CD4-positive, alpha-beta T cell treated with Interleukin-6 at 100 ng/mL for 8 hours (primary cell): ENCODE measurements at regions not wholly inside any gene's neighbourhood (a gene's known extent, or its start where the extent isn't known, plus 50 kb on each side); places are given as distances from the start of the nearest gene placed in this dataset.
"Not testable (repeated sequence)": the region's sequence is repeated elsewhere in the genome, so short reads cannot be mapped to it uniquely, and the experiment has no call there.

ENCODE experiments used
- DNase-seq: peaks from one replicate; pipeline ENCODE4 v3.0.0-alpha.2; 2020; ENCODE audit warnings: mixed read lengths, low spot score

DNA sequence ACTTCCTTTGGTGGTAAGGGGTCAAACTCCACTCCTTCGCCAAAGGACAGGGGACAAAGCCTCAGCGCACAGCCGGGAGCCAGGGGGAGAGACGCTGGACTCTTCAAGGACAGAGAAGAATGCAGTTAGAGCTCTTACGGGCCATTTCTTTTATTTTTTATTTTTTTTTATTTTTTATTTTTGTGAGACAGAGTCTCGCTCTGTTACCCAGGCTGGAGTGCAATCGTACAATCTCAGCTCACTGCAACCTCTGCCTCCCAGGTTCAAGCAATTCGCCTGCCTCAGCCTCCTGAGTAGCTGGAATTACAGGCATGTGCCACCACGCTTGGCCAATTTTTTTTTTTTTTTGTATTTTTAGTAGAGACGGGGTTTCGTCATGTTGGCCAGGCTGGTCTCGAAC is 93.2 kb upstream of the RPH3AL start, which contains the start of gene RFLNB:
Gene RFLNB (minus strand): TSS at position 101 of the 400 bp plus-strand sequence.
- DNase-seq = not testable (repeated sequence)

DNA sequence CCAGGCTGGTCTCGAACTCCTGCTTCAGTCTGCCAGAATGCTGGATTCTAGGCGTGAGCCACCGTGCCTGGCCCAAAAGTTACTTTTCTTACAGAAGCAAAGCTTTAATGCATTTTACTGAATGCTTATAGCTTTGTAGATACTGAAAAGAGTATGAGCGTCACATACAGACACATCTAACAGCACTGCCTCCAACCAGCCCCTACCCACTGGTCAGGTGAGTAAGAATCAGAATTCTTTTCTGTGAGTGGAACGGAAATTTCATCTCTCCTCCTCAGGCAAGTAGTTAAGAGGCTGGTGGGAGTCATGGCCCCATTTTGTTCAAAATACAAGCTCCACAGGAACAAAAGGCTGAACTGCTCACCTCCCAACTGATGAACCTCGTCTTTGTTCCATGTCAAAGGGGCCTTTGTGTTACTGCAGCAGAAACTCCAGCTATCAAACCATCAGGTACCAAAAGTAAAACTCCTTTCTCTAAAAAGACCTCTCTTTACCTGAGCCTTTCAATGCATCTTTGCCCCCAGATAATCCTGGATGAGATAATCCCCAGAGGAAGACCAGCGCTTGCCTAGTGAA is 92.4 kb upstream of the RPH3AL start:
- DNase-seq = no peak

DNA sequence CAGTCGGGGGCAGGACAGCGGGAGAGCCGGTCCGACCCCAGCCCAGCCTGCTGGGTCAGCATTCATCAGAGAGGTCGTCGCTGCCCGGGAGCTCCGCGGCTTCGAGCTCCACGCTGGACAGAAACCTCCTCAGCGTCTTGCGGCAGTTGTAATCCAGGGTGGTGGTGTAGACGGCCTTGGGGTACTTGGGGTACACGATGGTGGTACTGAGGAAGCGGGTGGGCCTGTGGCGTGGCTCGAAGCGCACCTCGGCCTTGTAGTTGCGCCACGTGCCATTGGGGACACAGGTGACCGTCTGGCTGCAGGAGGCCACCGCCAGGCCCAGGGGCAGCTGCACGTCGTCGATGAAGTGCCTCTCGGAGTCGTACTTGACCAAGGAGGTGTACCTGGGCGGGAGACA is 90.5 kb upstream of the RPH3AL start:
- no peak for DNase-seq

DNA sequence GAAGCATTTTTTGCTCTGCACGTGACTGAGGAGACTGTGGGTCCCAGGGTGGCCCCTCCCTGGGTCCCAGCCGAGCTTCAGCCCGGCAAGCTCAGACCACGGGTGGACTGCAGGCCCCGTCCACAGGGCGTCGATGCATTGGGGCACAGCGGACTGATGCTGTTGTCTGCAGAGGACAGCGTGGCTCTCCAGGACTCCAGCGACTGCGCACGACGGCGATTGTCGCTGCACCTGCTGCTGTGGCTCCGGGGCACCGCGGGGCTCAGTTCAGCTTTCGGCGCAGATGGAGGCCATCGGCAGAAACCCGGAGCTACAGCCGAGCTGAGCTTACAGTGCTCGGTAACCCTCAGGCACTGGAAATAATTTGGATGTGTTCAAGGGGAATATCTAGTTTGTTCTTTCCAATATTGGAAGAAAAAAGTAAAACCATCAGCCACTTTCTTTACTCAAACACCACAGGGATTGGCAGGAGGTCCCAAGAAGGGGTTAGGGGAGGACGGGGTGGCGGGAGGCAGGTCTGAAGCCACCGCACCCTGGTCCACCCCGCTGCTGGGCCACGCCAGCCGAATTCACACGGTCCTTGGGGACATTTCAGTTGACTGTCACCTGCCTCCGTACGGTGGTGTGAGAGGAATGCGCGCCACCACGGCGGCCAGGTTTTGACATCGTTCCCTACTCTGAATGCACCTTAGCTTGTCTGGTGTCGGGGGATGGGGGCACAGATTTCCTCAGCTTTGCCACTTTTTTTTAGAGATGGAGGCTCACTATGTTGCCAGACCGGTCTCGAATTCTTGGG is 88.7 kb upstream of the RPH3AL start:
- DNase-seq = no peak

DNA sequence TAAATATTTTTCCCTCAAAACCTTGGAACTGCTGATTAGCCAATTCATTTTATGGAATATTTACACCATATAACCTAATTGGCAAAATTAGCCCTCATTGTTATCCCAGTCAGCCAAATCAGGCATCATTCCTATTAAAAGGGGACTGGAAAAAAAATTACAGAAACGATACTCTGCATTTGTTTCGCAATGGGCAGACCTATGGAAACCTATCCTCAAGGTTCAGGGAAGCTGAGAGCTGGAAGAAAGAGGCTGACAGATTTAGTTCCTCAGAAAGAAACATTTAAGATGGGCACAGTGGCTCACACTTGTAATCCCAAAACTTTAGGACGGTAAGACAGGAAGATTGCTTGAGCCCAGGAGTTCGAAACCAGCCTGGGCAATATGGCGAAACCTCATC is 85.6 kb upstream of the RPH3AL start:
- DNase-seq = no peak

DNA sequence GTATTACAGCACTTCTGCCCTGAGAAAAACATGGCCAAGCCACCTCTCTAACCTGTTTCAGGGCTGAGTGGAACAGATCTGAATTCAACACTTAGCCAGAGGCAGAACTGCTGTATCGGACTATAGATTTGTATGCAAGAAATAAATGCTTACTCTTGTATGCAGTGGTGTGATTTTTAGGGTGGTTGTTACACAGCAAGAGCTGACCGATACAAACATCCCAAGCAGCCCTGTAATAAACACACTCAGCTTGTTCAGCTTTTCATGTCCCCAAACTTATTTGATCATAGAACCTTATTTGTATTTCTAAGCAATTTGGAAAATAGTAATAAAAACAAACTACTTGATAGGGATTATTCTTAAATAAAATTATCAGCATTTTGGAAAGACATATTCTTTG is 84.9 kb upstream of the RPH3AL start:
- DNase-seq = no peak

DNA sequence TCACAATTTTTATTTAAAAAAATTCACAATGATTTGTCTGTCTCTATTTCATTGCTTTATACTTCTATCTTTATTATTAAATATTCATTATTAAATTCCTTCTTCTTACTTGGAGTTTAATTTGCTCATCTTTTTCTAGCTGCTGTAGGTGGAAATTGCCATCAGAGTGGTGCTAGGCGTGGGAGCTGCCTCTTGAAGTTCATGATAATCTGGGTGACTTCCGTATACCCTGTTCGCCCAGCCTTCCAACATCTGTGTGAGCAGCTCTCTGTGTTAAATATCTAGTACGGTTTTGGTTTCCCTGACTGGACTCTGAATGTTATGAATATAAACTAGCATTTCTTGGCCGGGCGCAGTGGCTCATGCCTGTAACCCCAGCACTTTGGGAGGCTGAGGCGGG is 84.0 kb upstream of the RPH3AL start:
- DNase-seq = no peak

DNA sequence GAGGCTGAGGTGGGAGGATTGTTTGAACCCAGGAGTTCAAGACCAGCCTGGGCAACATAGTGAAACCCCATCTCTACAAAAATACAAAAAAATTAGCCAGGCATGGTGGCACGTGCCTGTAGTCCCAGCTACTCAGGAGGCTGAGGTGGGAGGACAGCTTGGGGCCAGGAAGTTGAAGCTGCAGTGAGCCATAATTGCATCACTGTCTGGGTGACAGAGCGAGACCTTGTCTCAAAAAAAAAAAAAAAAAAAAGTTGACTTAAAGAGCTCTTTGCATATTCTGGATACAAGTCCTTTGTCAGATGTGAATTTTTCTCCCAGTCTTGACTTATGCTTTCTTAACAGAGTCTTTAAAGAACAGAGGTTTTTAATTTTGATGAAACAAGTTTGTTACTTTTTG is 79.9 kb upstream of the RPH3AL start:
- DNase-seq = not testable (repeated sequence)

DNA sequence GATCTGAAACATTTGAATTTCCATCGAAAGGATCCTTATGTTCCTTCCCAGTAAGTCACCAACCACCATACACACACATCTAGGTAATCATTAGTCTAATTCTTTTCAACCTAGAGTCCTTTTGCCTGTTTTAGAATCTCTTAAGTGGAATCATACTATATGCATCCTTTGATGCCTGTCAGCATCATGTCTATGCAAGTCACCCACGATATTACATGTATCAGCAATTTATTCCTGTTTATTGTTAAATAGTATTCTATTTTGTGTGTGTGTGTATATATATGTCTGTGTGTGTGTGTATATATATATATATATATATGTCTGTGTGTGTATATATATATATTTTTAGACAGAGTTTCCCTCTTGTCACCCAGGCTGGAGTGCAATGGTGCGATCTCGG is 78.9 kb upstream of the RPH3AL start:
- DNase-seq = no peak

DNA sequence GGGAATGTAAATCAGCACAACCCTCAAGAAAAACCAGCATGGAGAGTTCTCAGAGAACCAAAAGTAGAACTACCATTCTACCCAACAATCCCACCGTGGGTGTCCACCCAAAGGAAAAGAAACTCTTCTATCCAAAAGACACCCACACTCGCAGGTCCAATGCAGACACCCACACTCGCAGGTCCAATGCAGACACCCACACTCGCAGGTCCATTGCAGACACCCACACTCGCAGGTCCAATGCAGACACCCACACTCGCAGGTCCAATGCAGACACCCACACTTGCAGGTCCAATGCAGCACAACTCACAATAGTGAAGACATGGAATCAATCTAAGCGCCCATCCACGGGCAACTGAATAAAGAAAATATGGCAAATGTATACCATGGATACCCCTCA is 77.0 kb upstream of the RPH3AL start:
- no peak for DNase-seq

DNA sequence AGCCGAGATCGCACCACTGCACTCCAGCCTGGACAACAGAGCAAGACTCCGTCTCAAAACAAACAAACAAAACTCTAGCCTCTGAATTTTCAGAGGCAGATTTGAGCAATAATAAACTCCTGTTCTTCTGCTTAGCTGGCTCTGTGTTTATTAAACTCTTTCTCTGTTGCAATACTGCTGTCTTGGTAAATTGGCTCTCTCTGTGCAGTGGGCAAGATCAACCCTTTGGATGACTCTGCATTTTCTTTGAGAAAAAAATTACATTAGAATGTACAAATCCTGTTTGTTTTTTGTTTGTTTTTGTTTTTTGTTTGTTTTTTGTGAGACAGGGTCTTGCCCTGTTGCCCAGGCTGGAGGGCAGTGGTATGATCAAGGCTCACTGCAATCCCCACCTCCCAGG is 75.8 kb upstream of the RPH3AL start:
- no peak for DNase-seq

DNA sequence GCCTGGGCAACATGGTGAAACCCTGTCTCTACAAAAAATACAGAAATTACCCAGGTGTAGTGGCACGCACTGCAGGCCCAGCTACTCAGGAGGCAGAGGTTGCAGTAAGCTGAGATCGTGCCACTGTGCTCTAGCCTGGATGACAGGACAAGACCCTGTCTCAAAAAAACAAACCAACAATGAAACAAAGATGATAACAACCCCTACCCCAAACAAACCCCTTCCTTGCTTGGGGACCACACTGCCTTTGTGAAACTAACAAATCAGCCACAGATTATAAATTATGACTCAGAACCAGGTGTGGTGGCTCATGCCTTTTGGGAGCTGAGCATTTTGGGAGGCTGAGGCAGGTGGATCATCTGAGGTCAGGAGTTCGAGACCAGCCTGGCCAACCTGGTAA is 75.3 kb upstream of the RPH3AL start:
- no peak for DNase-seq

DNA sequence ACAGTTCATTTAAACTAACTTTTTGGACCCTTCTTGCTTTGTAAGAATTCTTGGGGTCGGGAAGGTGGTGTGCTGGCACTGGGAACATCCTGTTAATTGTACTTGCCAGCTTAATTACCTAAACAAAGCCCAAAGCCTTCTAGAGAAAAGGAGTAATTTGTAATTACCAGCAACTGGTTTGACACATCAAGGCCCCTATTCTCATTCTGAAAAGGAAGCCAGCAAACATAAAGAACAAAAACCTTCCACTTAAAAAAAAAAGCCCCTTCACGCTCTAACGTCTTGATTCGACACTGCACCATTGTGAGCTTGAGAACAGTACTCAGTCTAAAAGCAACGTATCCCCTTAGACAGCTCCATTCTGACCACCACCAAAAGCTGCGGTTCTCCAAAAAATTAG is 74.7 kb upstream of the RPH3AL start:
- no peak for DNase-seq

DNA sequence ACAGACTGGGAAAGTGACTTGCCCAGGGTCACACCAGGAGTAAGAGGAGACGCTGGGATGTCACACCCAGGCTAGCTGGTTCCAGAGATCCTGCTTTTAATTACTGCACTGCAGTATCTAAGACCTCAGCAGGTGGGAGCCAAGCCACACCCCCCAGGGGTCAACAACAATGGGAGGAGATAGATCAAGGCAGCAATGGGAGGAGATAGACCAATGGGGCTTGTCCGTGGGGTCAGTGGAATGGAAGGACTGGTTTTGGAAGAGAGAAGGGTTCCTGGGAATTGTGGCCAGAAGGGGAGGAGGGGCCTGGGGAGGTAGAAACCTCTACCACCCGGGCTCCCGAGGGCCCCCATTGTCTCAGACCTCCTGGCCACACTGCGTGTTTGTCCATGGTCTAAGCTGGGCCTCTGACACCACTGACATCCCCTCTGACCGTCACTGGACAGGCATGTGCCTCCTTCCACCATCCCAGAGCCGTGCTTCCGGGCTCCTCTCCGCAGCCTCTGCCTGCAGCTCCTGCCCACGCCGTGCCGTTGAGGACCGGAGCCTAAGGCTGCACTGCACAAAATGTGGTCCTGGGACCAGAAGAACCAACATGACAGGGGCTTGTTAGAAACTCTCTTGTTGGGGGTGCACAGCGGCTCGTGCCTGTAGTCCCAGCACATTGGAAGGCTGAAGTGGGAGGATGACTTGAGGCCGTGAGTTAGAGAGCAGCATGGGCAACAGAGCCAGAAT is 69.8 kb upstream of the RPH3AL start:
- no peak for DNase-seq

DNA sequence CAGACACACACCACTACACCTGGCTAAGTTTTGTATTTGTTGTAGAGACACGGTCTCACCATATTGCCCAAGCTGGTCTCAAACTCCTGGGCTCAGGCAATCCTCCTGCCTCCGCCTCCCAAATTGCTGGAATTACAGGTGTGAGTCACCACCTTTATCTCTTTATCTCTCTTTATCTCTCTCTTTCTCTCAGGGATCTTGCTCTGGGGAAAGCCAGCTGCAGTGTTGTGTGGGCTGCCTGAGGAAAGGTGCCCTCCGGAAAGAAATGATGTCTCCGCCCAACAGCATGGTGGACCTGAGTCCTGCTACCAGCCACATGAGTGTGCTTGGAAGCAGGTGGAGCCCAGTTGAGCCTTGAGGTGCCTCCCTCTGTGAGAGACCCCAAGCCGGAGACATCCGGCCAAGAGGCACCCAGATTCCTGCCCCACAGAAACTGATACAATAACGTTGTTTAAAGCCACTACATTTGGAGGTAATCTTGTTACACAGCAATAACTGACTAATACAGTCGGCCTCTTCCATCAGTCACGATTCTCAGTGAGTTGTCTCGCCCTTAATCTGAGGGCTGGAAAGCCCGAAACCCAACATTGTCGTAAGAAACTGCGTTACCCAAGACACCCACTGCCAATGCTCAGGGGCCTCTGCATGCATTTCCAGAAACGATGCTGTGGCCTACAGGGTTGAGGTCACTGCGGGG is 68.0 kb upstream of the RPH3AL start:
- DNase-seq = no peak

DNA sequence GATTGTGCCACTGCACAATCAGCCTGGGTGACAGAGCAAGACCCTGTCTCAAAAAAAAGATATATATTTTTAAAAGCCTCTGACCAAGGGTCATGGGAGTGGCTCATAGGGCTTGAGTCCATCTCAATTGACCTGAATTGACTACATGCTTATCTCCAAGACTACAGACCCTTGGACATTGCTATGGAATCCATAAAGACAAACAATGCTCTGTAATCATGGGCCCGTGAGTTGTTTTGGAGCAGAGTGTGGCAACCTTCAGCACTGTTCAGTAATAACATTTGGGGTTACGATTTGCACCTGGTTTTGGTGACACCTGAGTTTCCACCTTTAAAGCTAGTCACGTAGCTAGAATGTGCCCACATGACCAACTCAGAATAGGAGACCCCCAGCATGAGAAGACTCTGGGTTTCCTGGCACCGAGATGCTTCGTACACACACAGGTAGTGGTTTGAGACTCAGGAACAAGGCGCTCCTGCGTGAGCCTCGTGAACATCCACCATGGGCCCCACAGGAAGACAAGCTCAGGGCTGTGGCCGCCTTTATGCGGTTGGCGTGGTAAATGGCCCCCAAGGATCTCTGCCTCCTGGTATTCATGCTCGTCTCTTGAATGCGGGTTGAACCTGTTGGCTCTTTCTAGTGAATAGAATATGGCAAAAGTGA is 66.6 kb upstream of the RPH3AL start:
- DNase-seq = peak; percentile 64

DNA sequence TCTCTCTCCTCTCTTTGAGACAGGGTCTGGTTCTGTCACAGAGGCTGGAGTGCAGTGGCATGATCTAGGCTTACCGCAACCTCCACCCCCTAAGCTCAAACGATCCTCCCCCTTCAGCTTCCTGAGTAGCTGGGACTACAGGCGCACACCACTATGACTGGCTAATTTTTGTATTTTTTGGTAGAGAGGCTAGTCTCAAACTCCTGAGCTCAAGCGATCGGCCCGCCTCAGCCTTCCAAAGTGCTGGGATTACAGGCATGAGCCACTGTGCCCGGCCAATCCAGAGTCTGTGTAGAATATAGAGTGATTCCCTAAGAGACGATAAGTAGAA is 65.8 kb upstream of the RPH3AL start:
- DNase-seq = peak; percentile 74

DNA sequence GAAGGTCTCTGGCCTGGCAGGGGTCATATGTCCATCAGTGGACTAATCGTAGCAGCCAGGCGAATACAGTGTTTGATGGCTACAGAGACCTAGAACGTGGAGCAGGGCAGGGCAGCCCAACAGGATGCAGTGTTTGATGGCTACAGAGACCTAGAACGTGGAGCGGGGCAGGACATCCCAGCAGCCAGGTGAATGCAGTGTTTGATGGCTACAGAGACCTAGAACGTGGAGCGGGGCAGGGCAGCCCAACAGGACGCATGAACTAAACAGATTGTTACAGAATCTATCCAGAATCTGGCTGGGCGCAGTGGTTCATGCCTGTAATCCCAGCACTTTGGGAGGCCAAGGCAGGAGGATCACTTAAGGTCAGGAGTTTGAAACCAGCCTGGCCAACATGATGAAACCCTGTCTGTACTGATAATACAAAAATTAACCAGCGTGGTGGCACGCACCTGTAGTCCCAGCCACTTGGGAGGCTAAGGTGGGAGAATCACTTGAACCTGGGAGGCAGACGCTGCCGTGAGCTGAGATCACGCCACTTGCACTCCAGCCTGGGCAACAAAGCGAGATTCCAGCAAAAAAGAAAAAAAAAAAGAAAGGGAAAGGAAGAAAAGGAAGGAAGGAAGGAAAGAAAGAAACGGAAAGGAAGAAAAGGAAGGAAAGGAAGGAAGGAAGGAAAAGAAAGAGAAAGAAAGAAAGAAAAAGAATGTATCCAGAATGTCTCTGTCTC is 65.2 kb upstream of the RPH3AL start:
- no peak for DNase-seq

DNA sequence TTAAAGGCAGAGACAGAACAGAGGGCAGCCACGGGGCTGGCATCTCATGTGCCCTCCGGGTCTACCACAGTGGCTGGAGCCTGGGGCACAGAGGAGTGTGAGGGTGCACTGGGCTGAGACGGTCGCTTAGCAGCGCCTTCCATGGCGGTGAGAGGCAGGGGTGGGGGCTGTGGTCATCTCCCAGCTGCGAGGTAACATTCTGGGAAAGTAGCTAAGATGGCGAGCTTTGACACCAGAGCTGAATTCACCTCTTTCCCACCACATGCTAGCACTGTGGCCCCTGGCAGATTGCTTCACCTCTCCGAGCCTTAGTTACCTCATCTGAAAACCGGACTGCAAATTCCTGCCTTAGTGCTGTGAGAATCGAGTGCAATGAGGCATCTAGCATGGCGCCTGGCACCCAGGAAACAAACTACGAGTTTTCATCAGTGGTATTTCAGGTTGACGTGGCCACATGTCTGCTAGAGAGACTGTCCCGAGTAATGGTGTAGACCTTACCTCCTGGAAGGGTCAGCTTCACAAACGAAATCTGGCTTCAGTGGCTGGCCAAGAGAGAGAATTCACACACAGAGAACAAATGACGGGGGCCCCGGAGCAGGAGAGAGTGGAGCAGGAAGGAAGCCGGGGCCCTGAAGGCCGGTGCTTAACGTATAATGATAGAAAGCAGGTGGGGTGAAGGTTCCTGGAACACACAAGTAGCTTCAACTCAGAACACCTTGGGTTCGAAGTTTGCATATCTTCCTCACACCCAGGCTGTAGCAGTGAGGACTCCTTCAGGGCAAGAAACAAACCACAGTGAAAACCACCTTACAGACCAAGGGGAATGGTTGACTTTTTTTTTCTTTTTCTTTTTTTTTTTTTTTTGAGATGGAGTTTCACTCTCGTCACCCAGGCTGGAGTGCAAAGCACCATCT is 63.9 kb upstream of the RPH3AL start:
- DNase-seq = peak; percentile 75

DNA sequence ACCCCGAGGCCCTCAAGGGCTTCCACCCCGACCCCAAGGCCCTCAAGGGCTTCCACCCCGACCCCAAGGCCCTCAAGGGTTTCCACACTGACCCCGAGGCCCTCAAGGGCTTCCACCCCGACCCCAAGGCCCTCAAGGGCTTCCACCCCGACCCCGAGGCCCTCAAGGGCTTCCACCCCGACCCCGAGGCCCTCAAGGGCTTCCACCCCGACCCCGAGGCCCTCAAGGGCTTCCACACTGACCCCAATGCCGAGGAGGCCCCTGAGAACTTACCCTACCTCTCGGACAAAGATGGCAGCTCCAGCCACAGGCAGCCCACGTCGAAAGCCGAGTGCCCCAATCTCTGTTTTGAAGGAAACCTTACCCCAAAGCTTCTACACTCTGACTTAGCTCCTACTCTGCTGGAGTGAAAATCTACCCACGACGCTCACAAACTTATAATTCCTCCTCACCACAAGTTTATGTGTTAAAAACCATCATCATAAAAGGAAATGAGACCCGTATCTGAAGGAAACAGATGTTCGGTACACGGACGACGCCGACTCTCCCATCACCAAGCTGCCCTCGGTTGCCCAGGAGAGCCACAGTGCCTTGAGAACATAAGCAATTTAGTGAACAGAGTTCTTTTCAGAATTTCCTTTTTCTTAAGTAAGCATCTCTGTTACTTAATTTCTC is 61.2 kb upstream of the RPH3AL start:
- DNase-seq = no peak
